ENCODE measurements at regions not wholly inside any gene's neighbourhood (a gene's known extent, or its start where the extent isn't known, plus 50 kb on each side); places are given as distances from the start of the nearest gene placed in this dataset.

DNA sequence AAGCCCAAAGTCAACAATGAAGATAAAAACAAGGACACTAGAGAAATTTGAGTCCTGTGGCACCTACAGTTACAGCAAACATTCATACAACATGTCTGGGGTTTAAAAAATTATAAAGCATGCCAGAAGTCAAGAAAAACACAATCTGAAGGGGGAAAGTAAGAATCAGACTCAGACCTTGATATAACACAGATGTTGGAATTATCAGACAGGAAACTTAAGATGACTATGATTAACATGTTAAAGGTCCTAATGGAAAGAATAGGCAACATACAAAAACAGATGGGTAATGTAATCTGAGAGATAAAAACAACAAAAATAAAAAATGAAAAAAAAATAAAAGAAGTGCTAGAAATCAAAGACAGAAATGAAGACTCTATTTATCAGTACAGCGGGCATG is 446.5 kb downstream of the SPRY1 start:
- H3F3A ChIP-seq (ENCODE audit: insufficient read depth, low read length), result no peaks in the 10 kb centered on the region
- no peak overlapping the region for H2AFZ ChIP-seq (ENCODE audit: low read length)
- no peaks in the 10 kb centered on the region for H4K20me1 ChIP-seq (ENCODE audit: insufficient read depth, low read length)
- no peak for TF ChIP-seq EZH2 (IDR thresholded peaks at IDR 0.05; ENCODE audit: borderline replicate concordance, low read length)
- peaks cover 11% of the 10 kb centered on the region for H3K4me1 ChIP-seq (ENCODE audit: insufficient read depth, low read length, severe bottlenecking)
- H3K79me2 ChIP-seq (ENCODE audit: insufficient read depth, low read length), result no peaks in the 10 kb centered on the region
- no peaks in the 10 kb centered on the region for H3K36me3 ChIP-seq (ENCODE audit: insufficient read depth, low read length)
- no peak overlapping the region for H3K27ac ChIP-seq (ENCODE audit: low read depth, low read length, poor library complexity, severe bottlenecking)
- H3K9me2 ChIP-seq (ENCODE audit: low read depth, low read length), result no peaks in the 10 kb centered on the region
- no peaks in the 10 kb centered on the region for H3K27me3 ChIP-seq (ENCODE audit: insufficient read depth, low read length)
- H3K9ac ChIP-seq (ENCODE audit: low read length), result no peak overlapping the region
- no peak overlapping the region for H3K4me2 ChIP-seq (ENCODE audit: low read length)
- H3K9me3 ChIP-seq (ENCODE audit: low read length), result no peaks in the 10 kb centered on the region
- no peak overlapping the region for H3K4me3 ChIP-seq (ENCODE audit: low read depth, low read length, poor library complexity, severe bottlenecking)

DNA sequence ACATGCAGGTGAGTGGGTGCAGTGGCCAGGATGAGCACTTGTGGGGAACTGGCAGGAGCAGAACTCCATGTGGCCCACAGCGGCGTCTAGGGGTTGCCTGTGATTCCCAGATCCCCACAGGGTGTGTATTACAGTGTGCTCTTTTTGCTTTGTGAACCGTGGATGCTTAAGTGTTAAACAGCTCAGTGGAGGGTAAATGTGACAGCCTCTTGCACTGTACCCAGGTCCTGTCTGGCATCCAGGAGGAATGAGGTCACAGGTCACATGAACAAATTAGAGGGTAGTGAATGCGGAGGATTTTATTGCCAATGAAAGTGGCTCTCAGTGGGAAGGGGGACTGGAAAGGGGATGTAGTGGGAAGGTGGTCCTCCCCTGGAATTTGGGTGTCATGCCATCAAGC is 447.8 kb downstream of the SPRY1 start:
- no peak overlapping the region for H3K27ac ChIP-seq (ENCODE audit: low read depth, low read length, poor library complexity, severe bottlenecking)
- no peaks in the 10 kb centered on the region for H3K9me2 ChIP-seq (ENCODE audit: low read depth, low read length)
- no peaks in the 10 kb centered on the region for H3K27me3 ChIP-seq (ENCODE audit: insufficient read depth, low read length)
- H3K9ac ChIP-seq (ENCODE audit: low read length), result no peak overlapping the region
- H3K79me2 ChIP-seq (ENCODE audit: insufficient read depth, low read length), result no peaks in the 10 kb centered on the region
- H3K9me3 ChIP-seq (ENCODE audit: low read length), result no peaks in the 10 kb centered on the region
- no peak overlapping the region for H3K4me3 ChIP-seq (ENCODE audit: low read depth, low read length, poor library complexity, severe bottlenecking)
- H2AFZ ChIP-seq (ENCODE audit: low read length), result peak overlapping the region; percentile 46; the same call in 1 of the 2 replicates
- H3K4me2 ChIP-seq (ENCODE audit: low read length), result no peak overlapping the region
- no peaks in the 10 kb centered on the region for H4K20me1 ChIP-seq (ENCODE audit: insufficient read depth, low read length)
- no peaks in the 10 kb centered on the region for H3F3A ChIP-seq (ENCODE audit: insufficient read depth, low read length)
- H3K36me3 ChIP-seq (ENCODE audit: insufficient read depth, low read length), result no peaks in the 10 kb centered on the region
- TF ChIP-seq EZH2 (IDR thresholded peaks at IDR 0.05; ENCODE audit: borderline replicate concordance, low read length), result no peak
- TF ChIP-seq, protein P1, sequence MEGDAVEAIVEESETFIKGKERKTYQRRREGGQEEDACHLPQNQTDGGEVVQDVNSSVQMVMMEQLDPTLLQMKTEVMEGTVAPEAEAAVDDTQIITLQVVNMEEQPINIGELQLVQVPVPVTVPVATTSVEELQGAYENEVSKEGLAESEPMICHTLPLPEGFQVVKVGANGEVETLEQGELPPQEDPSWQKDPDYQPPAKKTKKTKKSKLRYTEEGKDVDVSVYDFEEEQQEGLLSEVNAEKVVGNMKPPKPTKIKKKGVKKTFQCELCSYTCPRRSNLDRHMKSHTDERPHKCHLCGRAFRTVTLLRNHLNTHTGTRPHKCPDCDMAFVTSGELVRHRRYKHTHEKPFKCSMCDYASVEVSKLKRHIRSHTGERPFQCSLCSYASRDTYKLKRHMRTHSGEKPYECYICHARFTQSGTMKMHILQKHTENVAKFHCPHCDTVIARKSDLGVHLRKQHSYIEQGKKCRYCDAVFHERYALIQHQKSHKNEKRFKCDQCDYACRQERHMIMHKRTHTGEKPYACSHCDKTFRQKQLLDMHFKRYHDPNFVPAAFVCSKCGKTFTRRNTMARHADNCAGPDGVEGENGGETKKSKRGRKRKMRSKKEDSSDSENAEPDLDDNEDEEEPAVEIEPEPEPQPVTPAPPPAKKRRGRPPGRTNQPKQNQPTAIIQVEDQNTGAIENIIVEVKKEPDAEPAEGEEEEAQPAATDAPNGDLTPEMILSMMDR (IDR thresholded peaks at IDR 0.05; ENCODE audit: low read length), result no peak
- H3K4me1 ChIP-seq (ENCODE audit: insufficient read depth, low read length, severe bottlenecking), result peaks cover 11% of the 10 kb centered on the region

DNA sequence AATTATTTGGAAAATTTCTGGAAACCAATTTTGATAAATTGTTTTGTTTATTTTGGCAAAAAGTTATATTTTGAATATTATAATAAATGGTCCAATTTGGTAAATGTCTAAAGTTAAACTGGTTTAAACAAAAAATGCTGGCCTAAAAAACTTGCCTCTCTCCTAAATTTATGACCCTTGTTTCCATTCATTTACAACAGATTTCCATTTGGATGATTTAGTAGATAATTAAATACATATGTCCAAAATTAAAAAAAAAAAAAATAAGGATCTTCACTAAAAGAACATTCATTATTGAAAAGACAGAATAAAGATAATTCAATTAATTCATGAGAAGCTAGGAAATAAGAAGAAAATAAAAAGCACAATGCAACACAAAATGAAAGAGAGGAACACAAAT is 449.5 kb downstream of the SPRY1 start:
- Histone ChIP-seq H3K4me1 (ENCODE audit: insufficient read depth, low read length, severe bottlenecking) (peaks cover 11% of the 10 kb centered on the region), H3F3A (ENCODE audit: insufficient read depth, low read length) (no peaks in the 10 kb centered on the region), H3K4me2 (ENCODE audit: low read length) (no peak overlapping the region), H2AFZ (ENCODE audit: low read length) (no peak overlapping the region), H3K4me3 (ENCODE audit: low read depth, low read length, poor library complexity, severe bottlenecking) (no peak overlapping the region), H3K27ac (ENCODE audit: low read depth, low read length, poor library complexity, severe bottlenecking) (no peak overlapping the region), H3K9me2 (ENCODE audit: low read depth, low read length) (no peaks in the 10 kb centered on the region), H4K20me1 (ENCODE audit: insufficient read depth, low read length) (no peaks in the 10 kb centered on the region), H3K9me3 (ENCODE audit: low read length) (no peaks in the 10 kb centered on the region), H3K36me3 (ENCODE audit: insufficient read depth, low read length) (no peaks in the 10 kb centered on the region), H3K9ac (ENCODE audit: low read length) (no peak overlapping the region), H3K79me2 (ENCODE audit: insufficient read depth, low read length) (no peaks in the 10 kb centered on the region), H3K27me3 (ENCODE audit: insufficient read depth, low read length) (no peaks in the 10 kb centered on the region)
- no peak for TF ChIP-seq EZH2 (IDR thresholded peaks at IDR 0.05; ENCODE audit: borderline replicate concordance, low read length)
- TF ChIP-seq, protein P1 (IDR thresholded peaks at IDR 0.05; ENCODE audit: low read length), result no peak

DNA sequence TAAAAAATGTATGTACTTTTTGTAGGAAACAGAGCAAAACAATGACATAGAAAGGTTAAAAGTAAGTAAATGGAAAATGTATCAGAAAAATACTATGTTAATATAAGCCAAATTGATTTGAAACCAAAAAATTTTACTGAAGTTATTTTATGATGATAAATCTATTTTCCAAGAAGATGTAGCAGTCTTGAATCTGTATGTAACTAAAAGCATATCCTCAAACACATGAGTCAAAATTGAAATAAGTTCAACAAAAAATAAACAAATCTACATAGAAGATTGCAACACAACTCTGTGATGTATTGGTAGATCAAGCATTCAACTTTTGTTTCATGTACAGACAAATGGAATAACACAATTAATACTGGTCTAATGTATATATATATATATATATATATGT is 450.0 kb downstream of the SPRY1 start:
- TF ChIP-seq, protein P1 (IDR thresholded peaks at IDR 0.05; ENCODE audit: low read length), result no peak
- no peak for TF ChIP-seq EZH2 (IDR thresholded peaks at IDR 0.05; ENCODE audit: borderline replicate concordance, low read length)
- Histone ChIP-seq H3K4me2 (ENCODE audit: low read length) (no peak overlapping the region), H3K27ac (ENCODE audit: low read depth, low read length, poor library complexity, severe bottlenecking) (no peak overlapping the region), H3K9me3 (ENCODE audit: low read length) (no peaks in the 10 kb centered on the region), H3K9me2 (ENCODE audit: low read depth, low read length) (no peaks in the 10 kb centered on the region), H3K4me1 (ENCODE audit: insufficient read depth, low read length, severe bottlenecking) (peaks cover 11% of the 10 kb centered on the region), H3K4me3 (ENCODE audit: low read depth, low read length, poor library complexity, severe bottlenecking) (no peak overlapping the region), H4K20me1 (ENCODE audit: insufficient read depth, low read length) (no peaks in the 10 kb centered on the region), H3F3A (ENCODE audit: insufficient read depth, low read length) (no peaks in the 10 kb centered on the region), H3K79me2 (ENCODE audit: insufficient read depth, low read length) (no peaks in the 10 kb centered on the region), H3K9ac (ENCODE audit: low read length) (no peak overlapping the region), H3K27me3 (ENCODE audit: insufficient read depth, low read length) (no peaks in the 10 kb centered on the region), H3K36me3 (ENCODE audit: insufficient read depth, low read length) (no peaks in the 10 kb centered on the region), H2AFZ (ENCODE audit: low read length) (no peak overlapping the region)
